Left ventricle myocardium inferior (tissue), 1 donor: ENCODE measurements at regions not wholly inside any gene's neighbourhood (a gene's known extent, or its start where the extent isn't known, plus 50 kb on each side); places are given as distances from the start of the nearest gene placed in this dataset.

Experiments used
- DNase-seq: peaks from one replicate; pipeline ENCODE4 v3.0.0-alpha.2; 2020
- H3K27ac ChIP-seq: fragments of 200-600 bp; replicated peaks from 2 replicates; pipeline ENCODE4 v1.8.0; 2021
- H3K27me3 ChIP-seq: fragments of 200-600 bp; 2 replicates; pipeline ENCODE4 v1.8.0; 2021; ENCODE audit warnings: low read depth
- H3K36me3 ChIP-seq: fragments of 200-600 bp; 2 replicates; pipeline ENCODE4 v1.8.0; 2021
- H3K4me1 ChIP-seq: fragments of 200-600 bp; 2 replicates; pipeline ENCODE4 v1.8.0; 2021
- H3K4me3 ChIP-seq: fragments of 200-600 bp; 2 replicates; pipeline ENCODE4 v1.8.0; 2021; ENCODE audit warnings: mild to moderate bottlenecking, moderate library complexity
- H3K9me3 ChIP-seq: fragments of 200-600 bp; replicated peaks from 2 replicates; pipeline ENCODE4 v1.8.0; 2021
- CTCF ChIP-seq: fragments of 200-600 bp; IDR thresholded peaks from 2 replicates; pipeline ENCODE4 v1.8.0; 2021; ENCODE audit warnings: antibody characterized with exemption, mild to moderate bottlenecking, borderline replicate concordance
- intact Hi-C: fragments of 100-400 bp; cut with micrococcal nuclease; formaldehyde crosslinking; loops from one replicate; pipeline ENCODE4 v1.11.0; 2022
- donor health status: DM: no; HTN: yes; CAD: no; lungs with severe emphysema.

GRCh38 chr5:143918961-143919360 is 107.0 kb downstream of the HMHB1 start:
- Histone ChIP-seq H3K4me1 (peaks cover 17% of the 10 kb centered on the region), H3K27me3 (no peaks in the 10 kb centered on the region), H3K27ac (no peak overlapping the region), H3K36me3 (no peaks in the 10 kb centered on the region), H3K9me3 (no peaks in the 10 kb centered on the region), H3K4me3 (no peak overlapping the region)
- TF ChIP-seq CTCF = no peak
- DNase-seq = no peak
- intact Hi-C loops = no loop called here

- H3K27ac ChIP-seq = no peak overlapping the region
- no peak overlapping the region for H3K4me3 ChIP-seq
- H3K36me3 ChIP-seq = no peaks in the 10 kb centered on the region
- TF ChIP-seq CTCF = no peak
- DNase-seq = no peak
- H3K27me3 ChIP-seq = no peaks in the 10 kb centered on the region
- peaks cover 17% of the 10 kb centered on the region for H3K4me1 ChIP-seq
- intact Hi-C loops = no loop called here
- H3K9me3 ChIP-seq = no peaks in the 10 kb centered on the region
Observed at GRCh38 chr5:143920772-143921171, 108.8 kb downstream of the HMHB1 start.

- H3K9me3 ChIP-seq = no peaks in the 10 kb centered on the region
- peak overlapping the region; percentile 55 for H3K27ac ChIP-seq
- TF ChIP-seq CTCF = no peak
- H3K36me3 ChIP-seq = no peaks in the 10 kb centered on the region
- peaks cover 17% of the 10 kb centered on the region for H3K4me1 ChIP-seq
- H3K4me3 ChIP-seq = no peak overlapping the region
- intact Hi-C loops = no loop called here
- no peak for DNase-seq
- H3K27me3 ChIP-seq = no peaks in the 10 kb centered on the region
Observed at GRCh38 chr5:143921525-143922311, 109.8 kb downstream of the HMHB1 start.

GRCh38 chr5:143922718-143923117 is 110.8 kb downstream of the HMHB1 start:
- peak overlapping the region; percentile 55 for H3K27ac ChIP-seq
- no peaks in the 10 kb centered on the region for H3K9me3 ChIP-seq
- intact Hi-C loops = no loop called here
- no peak overlapping the region for H3K4me3 ChIP-seq
- no peak for TF ChIP-seq CTCF
- H3K27me3 ChIP-seq = no peaks in the 10 kb centered on the region
- DNase-seq = no peak
- no peaks in the 10 kb centered on the region for H3K36me3 ChIP-seq
- peaks cover 17% of the 10 kb centered on the region for H3K4me1 ChIP-seq

- intact Hi-C loops = no loop called here
- Histone ChIP-seq H3K27ac (no peak overlapping the region), H3K36me3 (no peaks in the 10 kb centered on the region), H3K27me3 (no peaks in the 10 kb centered on the region), H3K9me3 (no peaks in the 10 kb centered on the region), H3K4me3 (no peak overlapping the region), H3K4me1 (peaks cover 17% of the 10 kb centered on the region)
- TF ChIP-seq CTCF = no peak
- no peak for DNase-seq
Observed at GRCh38 chr5:143923634-143924266, 111.8 kb downstream of the HMHB1 start.
